ENCODE measurements at regions not wholly inside any gene's neighbourhood (a gene's known extent, or its start where the extent isn't known, plus 50 kb on each side); places are given as distances from the start of the nearest gene placed in this dataset.
"Not testable (repeated sequence)": the region's sequence is repeated elsewhere in the genome, so short reads cannot be mapped to it uniquely, and the experiment has no call there.

DNA sequence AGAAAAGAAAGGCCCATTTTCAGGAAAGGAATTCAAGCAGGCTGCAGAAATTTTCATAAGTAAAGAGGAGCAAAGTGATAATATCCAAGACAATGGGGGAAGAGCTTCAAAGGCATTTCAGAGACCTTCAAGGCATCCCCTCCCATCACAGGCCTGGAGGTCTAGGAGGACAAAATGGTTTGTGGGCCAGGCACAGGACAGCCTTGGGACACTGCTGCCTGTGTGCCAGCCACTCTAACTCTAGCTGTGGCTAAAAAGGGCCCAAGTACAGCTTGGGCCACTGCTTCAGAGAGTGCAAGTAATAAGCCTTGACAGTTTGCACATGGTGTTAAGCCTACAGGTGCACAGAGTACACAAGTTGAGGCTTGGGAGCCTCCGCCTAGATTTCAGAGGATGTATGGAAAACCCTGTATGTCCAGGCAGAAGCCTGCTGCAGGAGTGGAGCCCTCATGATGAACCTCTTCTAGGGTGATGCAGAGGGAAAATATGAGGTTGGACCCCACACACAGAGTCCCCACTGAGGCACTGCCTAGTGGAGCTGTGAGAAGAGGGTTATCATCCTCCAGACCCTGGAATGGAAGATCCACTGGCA is 51.8 kb upstream of the ZSWIM5 start:
- no peak for DNase-seq (ENCODE audit: low read depth in 2 of 2)

DNA sequence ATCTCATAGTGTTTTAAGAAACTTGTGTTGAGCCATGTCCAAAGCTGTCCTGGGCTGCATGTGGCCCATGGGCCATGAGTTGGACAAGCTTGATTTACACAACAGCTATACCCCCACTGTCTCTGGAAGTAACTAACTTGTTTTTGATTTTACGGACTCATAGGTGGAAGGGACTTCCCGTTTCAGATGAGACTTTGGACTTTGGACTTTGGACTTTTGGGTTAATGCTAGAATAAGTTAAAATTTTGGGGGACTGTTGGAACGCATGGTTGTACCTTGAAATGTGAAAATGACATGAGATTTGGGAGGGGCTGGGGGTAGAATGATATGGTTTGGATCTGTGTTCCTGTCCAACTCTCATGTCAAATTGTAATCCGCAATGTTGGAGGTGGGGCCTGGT is 52.6 kb upstream of the ZSWIM5 start:
- no peak for DNase-seq (ENCODE audit: low read depth in 2 of 2)

DNA sequence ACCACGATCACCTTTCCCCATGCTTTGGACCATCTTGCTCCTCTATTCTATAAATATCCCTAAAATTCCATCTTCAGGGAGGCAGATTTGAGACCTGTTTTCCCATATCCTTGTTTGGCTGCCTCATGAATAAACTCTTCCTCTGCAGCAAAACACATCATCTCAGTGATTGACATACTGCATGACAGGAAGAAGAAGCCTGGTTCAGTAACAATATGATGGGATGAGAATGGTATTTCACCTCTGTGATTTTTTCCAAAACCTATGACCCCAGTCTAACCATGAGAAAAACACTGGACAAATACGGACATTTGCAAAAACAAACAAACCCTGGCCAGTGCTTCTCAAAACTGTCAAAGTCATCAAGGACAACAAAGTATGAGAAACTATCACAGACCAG is 53.8 kb upstream of the ZSWIM5 start:
- DNase-seq (ENCODE audit: low read depth in 2 of 2), result no peak

DNA sequence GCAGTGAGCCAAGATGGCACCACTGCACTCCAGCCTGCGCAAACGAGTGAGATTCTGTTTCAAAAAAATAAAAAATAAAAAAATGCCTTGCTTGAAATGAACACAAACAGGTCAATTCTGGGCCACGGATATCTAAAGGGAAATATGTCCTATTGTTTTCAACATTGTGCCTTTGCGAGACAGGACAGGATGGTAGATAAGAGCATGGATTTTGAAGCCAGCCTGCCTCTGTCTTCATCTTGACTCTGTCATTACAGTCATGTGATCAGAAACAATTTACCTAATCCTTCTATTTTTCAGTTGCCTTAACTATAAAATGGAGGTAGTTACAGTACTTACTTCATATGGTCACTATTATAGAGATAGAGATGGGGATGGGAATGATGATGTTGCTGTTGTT is 56.7 kb upstream of the ZSWIM5 start:
- no peak for DNase-seq (ENCODE audit: low read depth in 2 of 2)

DNA sequence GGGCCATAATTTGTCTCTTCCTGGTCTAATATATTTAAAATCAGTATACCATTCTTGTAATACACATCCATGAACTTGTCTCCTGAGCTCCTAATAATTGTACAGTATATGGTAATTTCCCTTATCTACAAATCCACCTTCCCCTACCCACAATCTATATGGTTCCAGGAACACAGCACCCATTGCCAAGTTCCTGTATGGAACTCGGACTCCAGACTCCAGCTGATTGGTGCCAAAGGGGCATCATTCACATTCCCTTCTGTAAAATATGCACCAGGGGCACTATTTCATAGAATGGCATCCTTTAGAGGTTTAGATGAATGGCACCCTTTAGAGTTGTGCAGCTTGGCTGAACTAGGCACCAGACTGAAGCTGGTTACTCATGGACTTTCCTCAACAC is 58.8 kb upstream of the ZSWIM5 start:
- DNase-seq (ENCODE audit: low read depth in 2 of 2), result no peak

DNA sequence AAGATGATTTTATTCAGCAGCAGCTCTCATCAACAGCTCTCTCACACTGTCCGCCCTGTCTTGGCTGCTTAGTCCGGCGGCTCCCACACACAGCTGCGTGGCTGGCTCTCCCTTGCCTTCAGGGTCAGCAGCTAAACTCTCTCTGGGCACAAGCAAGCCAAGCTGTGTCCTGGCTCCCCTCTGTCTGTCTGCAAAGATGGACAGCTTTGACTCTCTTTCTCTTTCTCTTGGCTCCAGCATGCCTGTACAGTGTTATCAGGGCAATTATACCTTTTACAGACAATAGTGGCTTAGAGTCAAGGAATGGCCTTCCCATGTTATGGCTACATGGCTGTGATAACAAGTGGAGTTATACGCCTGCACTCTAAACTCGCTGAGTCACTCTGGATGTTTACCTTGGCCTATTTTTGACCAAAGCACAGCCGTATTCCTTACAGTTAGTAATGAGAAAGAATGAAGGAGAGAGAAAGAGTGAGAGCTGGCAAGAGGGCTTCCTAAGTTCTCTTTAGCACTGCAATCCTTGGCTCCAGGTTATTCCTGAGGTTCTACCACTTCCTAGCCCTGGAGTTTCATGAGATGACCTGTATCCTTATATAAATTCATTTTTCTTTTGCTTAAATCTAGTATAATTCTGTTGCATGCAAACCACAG is 59.9 kb upstream of the ZSWIM5 start:
- DNase-seq (ENCODE audit: low read depth in 2 of 2), result peak in 1 of 2 experiments; percentile 9

DNA sequence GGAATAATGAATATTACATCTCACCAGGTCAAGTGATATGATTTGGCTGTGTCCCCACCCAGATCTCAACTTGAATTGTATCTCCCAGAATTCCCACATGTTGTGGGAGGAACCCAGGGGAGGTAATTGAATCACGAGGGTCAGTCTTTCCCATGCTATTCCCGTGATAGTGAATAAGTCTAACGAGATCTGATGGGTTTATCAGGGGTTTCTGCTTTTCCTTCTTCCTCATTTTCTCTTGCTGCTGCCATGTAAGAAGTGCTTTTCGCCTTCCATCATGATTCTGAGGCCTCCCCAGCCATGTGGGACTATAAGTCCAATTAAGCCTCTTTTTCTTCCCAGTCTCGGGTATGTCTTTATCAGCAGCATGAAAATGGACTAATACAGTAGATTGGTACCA is 58.4 kb upstream of the HPDL start:
- not testable (repeated sequence) for DNase-seq (ENCODE audit: low read depth in 2 of 2)

DNA sequence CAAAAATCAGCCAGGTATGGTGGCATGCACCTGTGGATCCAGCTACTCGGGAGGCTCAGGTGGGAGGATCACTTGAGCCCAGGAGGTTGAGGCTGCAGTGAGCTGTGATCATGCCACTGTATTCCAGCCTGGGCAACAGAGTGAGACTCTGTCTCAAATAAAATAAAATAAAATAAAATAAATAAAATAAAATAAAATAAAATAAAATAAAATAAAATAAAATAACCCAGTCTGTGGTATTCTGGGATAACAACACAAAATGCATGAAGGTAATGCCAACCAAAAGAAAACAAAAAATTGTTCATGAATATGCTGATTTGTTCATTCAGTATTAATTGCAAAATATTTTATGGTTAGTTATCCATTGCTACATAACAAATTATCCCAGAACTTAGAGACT is 54.4 kb upstream of the HPDL start:
- DNase-seq (ENCODE audit: low read depth in 2 of 2), result not testable (repeated sequence)

DNA sequence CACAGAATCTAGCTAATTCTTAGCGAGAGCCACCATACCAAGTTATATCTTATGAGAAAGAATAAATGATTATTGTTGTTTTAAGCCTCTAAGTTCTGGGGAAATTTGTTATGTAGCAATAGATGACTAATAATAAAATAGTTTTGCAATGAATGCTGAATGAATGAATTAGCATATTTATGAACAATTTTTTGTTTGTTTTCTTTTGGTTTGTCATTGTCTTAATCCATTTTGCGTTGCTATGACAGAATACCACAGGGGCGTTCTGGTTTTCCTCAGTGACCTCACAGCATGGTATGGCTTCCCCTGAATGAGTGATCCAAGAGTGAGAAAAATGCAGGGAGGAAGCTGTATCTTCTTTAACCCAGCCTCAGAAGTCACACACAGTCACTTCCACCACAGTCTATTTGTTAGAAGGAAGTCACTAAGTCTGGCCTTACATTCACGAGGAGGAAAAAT is 53.8 kb upstream of the HPDL start:
- DNase-seq (ENCODE audit: low read depth in 2 of 2), result no peak

DNA sequence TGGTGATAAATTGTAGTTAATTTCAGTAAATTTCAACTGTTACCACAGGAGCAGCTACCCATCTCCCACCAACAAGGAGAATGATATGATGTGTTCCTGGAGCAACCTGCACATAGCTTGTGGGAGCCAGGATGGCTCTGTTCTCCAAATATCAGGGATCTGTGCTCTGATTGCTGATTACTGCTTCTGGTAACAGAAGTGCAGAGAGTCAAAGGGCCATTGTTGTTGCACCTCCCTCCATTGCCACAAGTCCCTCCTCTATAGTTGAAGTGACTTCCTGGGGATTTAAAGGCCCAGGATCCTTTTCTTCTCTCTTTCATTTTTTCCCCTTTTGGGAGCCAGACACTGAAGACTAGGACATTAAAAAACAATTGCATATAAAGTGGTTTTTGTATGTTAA is 51.6 kb upstream of the HPDL start:
- no peak for DNase-seq (ENCODE audit: low read depth in 2 of 2)
